Neural progenitor cell (in vitro differentiated cells): ENCODE measurements at regions not wholly inside any gene's neighbourhood (a gene's known extent, or its start where the extent isn't known, plus 50 kb on each side); places are given as distances from the start of the nearest gene placed in this dataset.
A peak's percentile ranks its signal among the peaks of the same experiment; 100 is the strongest.

Experiments
- DNase-seq: peaks from one replicate; pipeline ENCODE4 v3.0.0-alpha.2; 2016; ENCODE audit warnings: low spot score
- H2AFZ ChIP-seq: fragments of 200-600 bp; sonication (generic); replicated peaks from 2 replicates; pipeline ENCODE4 v1.6.1; 2016; ENCODE audit warnings: antibody characterized with exemption
- H3F3A ChIP-seq: fragments of 200-600 bp; sonication (generic); 2 replicates; pipeline ENCODE4 v1.6.1; 2016; ENCODE audit warnings: antibody characterized with exemption, low read depth
- H3K27ac ChIP-seq: fragments of 200-600 bp; sonication (generic); 2 replicates; pipeline ENCODE4 v1.5.1; 2016; ENCODE audit warnings: mild to moderate bottlenecking
- H3K27me3 ChIP-seq: fragments of 200-600 bp; sonication (generic); 2 replicates; pipeline ENCODE4 v1.6.1; 2016; ENCODE audit warnings: mild to moderate bottlenecking, moderate library complexity
- H3K36me3 ChIP-seq: fragments of 200-600 bp; sonication (generic); 2 replicates; pipeline ENCODE4 v1.5.1; 2016
- H3K4me1 ChIP-seq: fragments of 200-600 bp; sonication (generic); 2 replicates; pipeline ENCODE4 v1.6.1; 2016; ENCODE audit warnings: mixed run types
- H3K4me2 ChIP-seq: fragments of 200-600 bp; sonication (generic); 2 replicates; pipeline ENCODE4 v1.6.1; 2016
- H3K4me3 ChIP-seq: fragments of 200-600 bp; sonication (generic); 2 replicates; pipeline ENCODE4 v1.5.1; 2016
- H3K79me2 ChIP-seq: fragments of 200-600 bp; sonication (generic); 2 replicates; pipeline ENCODE4 v1.6.1; 2016; ENCODE audit warnings: low read depth
- H3K9ac ChIP-seq: fragments of 200-600 bp; sonication (generic); 2 replicates; pipeline ENCODE4 v1.6.1; 2016
- H3K9me3 ChIP-seq: fragments of 200-600 bp; sonication (generic); 2 replicates; pipeline ENCODE4 v1.5.1; 2016; ENCODE audit warnings: low read depth
- H4K20me1 ChIP-seq: fragments of 200-600 bp; sonication (generic); 2 replicates; pipeline ENCODE4 v1.6.1; 2016; ENCODE audit warnings: low read depth
- H3K27ac Mint-ChIP-seq: 3 replicates; pipeline ENCODE4 v1.8.0; 2021; ENCODE audit warnings: mixed read lengths
- H3K27me3 Mint-ChIP-seq: 2 replicates; pipeline ENCODE4 v1.8.0; 2022; ENCODE audit warnings: low read depth, mild to moderate bottlenecking, inconsistent platforms, moderate library complexity, mixed read lengths; ENCODE audit not compliant: insufficient read depth
- H3K36me3 Mint-ChIP-seq: 3 replicates; pipeline ENCODE4 v1.8.0; 2021; ENCODE audit warnings: mixed read lengths
- H3K4me1 Mint-ChIP-seq: 3 replicates; pipeline ENCODE4 v1.8.0; 2021; ENCODE audit warnings: mixed read lengths
- H3K4me3 Mint-ChIP-seq: 3 replicates; pipeline ENCODE4 v1.8.0; 2021; ENCODE audit warnings: mild to moderate bottlenecking, moderate library complexity, mixed read lengths
- H3K9me3 Mint-ChIP-seq: 3 replicates; pipeline ENCODE4 v1.8.0; 2020; ENCODE audit warnings: mixed read lengths
- EZH2 ChIP-seq: fragments of 200-600 bp; sonication (generic); IDR thresholded peaks from 2 replicates; pipeline ENCODE4 v1.6.1; 2017; ENCODE audit warnings: antibody characterized with exemption, mild to moderate bottlenecking, moderate library complexity
- EZH2phosphoT487 ChIP-seq: fragments of 200-600 bp; sonication (generic); IDR thresholded peaks from 2 replicates; pipeline ENCODE4 v1.6.1; 2017; ENCODE audit warnings: antibody characterized with exemption
- TF ChIP-seq, protein P1 (sequence below): fragments of 200-600 bp; sonication (generic); IDR thresholded peaks from 2 replicates; pipeline ENCODE4 v1.5.1; 2017; ENCODE audit warnings: antibody characterized with exemption, mild to moderate bottlenecking

DNA sequence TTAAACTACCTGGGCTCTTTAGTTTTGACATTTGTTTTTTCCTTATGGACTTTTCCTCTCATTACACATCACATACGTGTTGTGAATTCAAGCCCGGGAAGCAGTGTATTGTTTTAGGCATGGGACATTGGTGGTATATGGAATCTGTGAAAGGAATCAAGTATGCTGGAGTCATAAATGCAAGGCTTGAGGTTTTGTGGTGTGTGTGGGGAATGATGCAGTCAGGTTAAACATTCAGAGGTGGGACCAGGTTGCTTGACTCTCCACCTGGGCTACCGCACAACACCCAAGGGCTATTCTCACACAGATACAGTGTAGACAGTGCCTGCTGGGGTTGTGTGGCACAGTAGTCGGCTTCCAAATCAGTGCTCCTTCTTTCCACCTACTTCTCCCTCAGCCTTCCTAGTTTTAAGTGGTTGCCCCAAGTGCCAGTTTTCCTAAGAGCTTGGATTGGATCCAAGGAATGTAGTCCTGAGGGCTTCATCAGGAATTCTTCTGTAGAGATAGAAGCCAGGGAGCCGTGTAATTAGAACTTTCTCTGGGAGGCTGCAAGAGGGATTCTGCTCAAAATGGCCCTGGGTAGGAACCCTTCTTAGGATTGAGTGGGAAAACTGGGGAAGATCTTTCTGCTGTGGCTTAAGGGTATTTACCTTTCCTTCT is 243.7 kb downstream of the C12orf75 start:
- H4K20me1 ChIP-seq: no peaks in the 10 kb centered on the region
- TF ChIP-seq, protein P1, sequence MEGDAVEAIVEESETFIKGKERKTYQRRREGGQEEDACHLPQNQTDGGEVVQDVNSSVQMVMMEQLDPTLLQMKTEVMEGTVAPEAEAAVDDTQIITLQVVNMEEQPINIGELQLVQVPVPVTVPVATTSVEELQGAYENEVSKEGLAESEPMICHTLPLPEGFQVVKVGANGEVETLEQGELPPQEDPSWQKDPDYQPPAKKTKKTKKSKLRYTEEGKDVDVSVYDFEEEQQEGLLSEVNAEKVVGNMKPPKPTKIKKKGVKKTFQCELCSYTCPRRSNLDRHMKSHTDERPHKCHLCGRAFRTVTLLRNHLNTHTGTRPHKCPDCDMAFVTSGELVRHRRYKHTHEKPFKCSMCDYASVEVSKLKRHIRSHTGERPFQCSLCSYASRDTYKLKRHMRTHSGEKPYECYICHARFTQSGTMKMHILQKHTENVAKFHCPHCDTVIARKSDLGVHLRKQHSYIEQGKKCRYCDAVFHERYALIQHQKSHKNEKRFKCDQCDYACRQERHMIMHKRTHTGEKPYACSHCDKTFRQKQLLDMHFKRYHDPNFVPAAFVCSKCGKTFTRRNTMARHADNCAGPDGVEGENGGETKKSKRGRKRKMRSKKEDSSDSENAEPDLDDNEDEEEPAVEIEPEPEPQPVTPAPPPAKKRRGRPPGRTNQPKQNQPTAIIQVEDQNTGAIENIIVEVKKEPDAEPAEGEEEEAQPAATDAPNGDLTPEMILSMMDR: no peak
- no peak for TF ChIP-seq EZH2
- TF ChIP-seq EZH2phosphoT487: no peak
- H3K36me3 ChIP-seq: no peaks in the 10 kb centered on the region
- H3K4me3 ChIP-seq: no peak overlapping the region
- no peaks in the 10 kb centered on the region for H3K27me3 ChIP-seq
- H3K36me3 Mint-ChIP-seq: no peaks in the 10 kb centered on the region
- no peak overlapping the region for H3K9ac ChIP-seq
- no peaks in the 10 kb centered on the region for H3F3A ChIP-seq
- no peak overlapping the region for H2AFZ ChIP-seq
- H3K4me2 ChIP-seq: no peak overlapping the region
- H3K9me3 ChIP-seq: no peaks in the 10 kb centered on the region
- peaks cover 4% of the 10 kb centered on the region for H3K27me3 Mint-ChIP-seq
- no peak overlapping the region for H3K27ac Mint-ChIP-seq
- peaks cover 3% of the 10 kb centered on the region for H3K9me3 Mint-ChIP-seq
- no peak overlapping the region for H3K4me3 Mint-ChIP-seq
- H3K4me1 Mint-ChIP-seq: no peaks in the 10 kb centered on the region
- no peaks in the 10 kb centered on the region for H3K79me2 ChIP-seq
- H3K4me1 ChIP-seq: no peaks in the 10 kb centered on the region
- H3K27ac ChIP-seq: no peak overlapping the region
- no peak for DNase-seq

DNA sequence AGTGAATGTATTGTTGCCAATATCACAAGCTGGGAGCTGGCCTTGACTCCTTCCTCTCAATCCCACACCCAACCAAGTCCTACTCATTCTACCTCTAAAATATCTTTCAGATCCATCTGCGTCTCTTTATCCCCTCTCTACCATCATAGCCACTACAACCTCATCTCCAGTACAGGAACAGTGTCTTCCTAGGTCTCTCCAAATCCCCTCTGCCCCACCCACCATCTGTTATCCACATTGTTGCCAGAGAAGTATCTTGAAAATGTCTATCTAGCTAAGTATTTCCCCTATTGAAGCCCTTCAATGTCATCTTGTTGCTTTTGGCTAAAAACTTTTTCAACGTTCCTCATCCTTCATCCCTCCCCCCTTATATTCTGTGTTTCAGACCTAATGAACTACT is 244.7 kb downstream of the C12orf75 start:
- no peak overlapping the region for H3K4me3 ChIP-seq
- H3K36me3 Mint-ChIP-seq: no peaks in the 10 kb centered on the region
- no peaks in the 10 kb centered on the region for H3K79me2 ChIP-seq
- H3K27me3 Mint-ChIP-seq: peaks cover 4% of the 10 kb centered on the region
- H4K20me1 ChIP-seq: no peaks in the 10 kb centered on the region
- peaks cover 3% of the 10 kb centered on the region for H3K9me3 Mint-ChIP-seq
- no peaks in the 10 kb centered on the region for H3F3A ChIP-seq
- H3K27ac Mint-ChIP-seq: no peak overlapping the region
- no peak overlapping the region for H3K4me3 Mint-ChIP-seq
- no peak overlapping the region for H3K27ac ChIP-seq
- H2AFZ ChIP-seq: no peak overlapping the region
- H3K36me3 ChIP-seq: no peaks in the 10 kb centered on the region
- no peaks in the 10 kb centered on the region for H3K27me3 ChIP-seq
- DNase-seq: no peak
- no peaks in the 10 kb centered on the region for H3K4me1 ChIP-seq
- no peaks in the 10 kb centered on the region for H3K4me1 Mint-ChIP-seq
- no peak overlapping the region for H3K9ac ChIP-seq
- TF ChIP-seq EZH2phosphoT487 (no peak), EZH2 (no peak)
- TF ChIP-seq, protein P1: no peak
- no peak overlapping the region for H3K4me2 ChIP-seq
- no peaks in the 10 kb centered on the region for H3K9me3 ChIP-seq

DNA sequence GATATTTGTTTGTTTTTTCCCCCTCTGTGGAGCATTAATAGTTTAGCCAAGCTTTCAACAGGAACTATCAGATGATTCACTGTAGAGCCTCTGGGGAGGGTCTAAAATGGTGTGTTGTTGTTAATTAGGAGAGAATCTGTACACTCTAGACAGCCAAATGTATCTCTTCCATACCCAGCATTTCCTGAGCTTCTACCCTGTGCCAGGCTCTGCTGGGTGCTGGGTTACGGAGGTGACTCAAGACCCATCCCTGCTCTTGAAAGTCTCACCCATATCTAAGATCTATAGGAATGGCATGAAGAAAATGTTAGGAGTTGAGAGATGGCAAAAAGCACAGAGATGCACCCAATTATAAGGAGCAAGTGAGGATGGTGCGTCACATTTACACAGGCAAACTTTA is 245.8 kb downstream of the C12orf75 start:
- peaks cover 2% of the 10 kb centered on the region for H3K27me3 Mint-ChIP-seq
- no peak for DNase-seq
- Histone ChIP-seq H3K27me3 (no peaks in the 10 kb centered on the region), H3F3A (no peaks in the 10 kb centered on the region), H4K20me1 (no peaks in the 10 kb centered on the region), H3K4me3 (no peak overlapping the region), H3K36me3 (no peaks in the 10 kb centered on the region), H3K4me2 (no peak overlapping the region), H3K4me1 (no peaks in the 10 kb centered on the region), H2AFZ (no peak overlapping the region), H3K9ac (no peak overlapping the region), H3K27ac (no peak overlapping the region), H3K79me2 (no peaks in the 10 kb centered on the region), H3K9me3 (no peaks in the 10 kb centered on the region)
- H3K9me3 Mint-ChIP-seq: peaks cover 3% of the 10 kb centered on the region
- H3K4me1 Mint-ChIP-seq: no peaks in the 10 kb centered on the region
- H3K4me3 Mint-ChIP-seq: no peak overlapping the region
- no peaks in the 10 kb centered on the region for H3K36me3 Mint-ChIP-seq
- peak overlapping the region; percentile 67 for H3K27ac Mint-ChIP-seq
- TF ChIP-seq EZH2 (no peak), EZH2phosphoT487 (no peak)
- TF ChIP-seq, protein P1: no peak
